IMR-90 (cell line): ENCODE measurements at regions not wholly inside any gene's neighbourhood (a gene's known extent, or its start where the extent isn't known, plus 50 kb on each side); places are given as distances from the start of the nearest gene placed in this dataset.

Source experiments
- ATAC-seq: fragments of 200-7000 bp; cut with Tn5 transposase; 2 replicates; pipeline ENCODE4 v1.9.1; 2020; ENCODE audit warnings: low read depth, mild to moderate bottlenecking, moderate library complexity
- BruUV-seq: library from RNA; stranded (reverse); fragments of 400-500 nt; replicated peaks from 2 replicates; lab custom pipeline; 2021; lab: Mats Ljungman, UMichigan
- CTCF ChIA-PET: fragments of 300-600 bp; formaldehyde crosslinking; extraction: SDS; loops from one replicate; lab custom pipeline; 2021; ENCODE audit warnings: antibody characterized with exemption; lab: Yijun Ruan, JAX
- POLR2A ChIA-PET: fragments of 300-600 bp; sonication (Branson Sonifier 250); formaldehyde crosslinking; loops from one replicate; lab custom pipeline; 2022; ENCODE audit warnings: antibody characterized with exemption; ENCODE audit not compliant: unreplicated experiment; lab: Charles Lee
- DNase-seq: peaks from one replicate; pipeline ENCODE4 v3.0.0; 2013
- H2AFZ ChIP-seq: replicated peaks from 2 replicates; pipeline ENCODE3; 2013; ENCODE audit warnings: low read length, mild to moderate bottlenecking; ENCODE audit not compliant: poor library complexity
- H2AK5ac ChIP-seq: 2 replicates; pipeline ENCODE4 v1.6.1; 2013; ENCODE audit warnings: low read depth, low read length, inconsistent platforms
- H2AK9ac ChIP-seq: replicated peaks from 2 replicates; pipeline ENCODE3; 2013; ENCODE audit warnings: mild to moderate bottlenecking, low read depth, low read length, moderate library complexity; ENCODE audit not compliant: poor library complexity
- H2BK120ac ChIP-seq: 2 replicates; pipeline ENCODE4 v1.6.1; 2013; ENCODE audit warnings: low read depth, low read length, inconsistent platforms
- H2BK15ac ChIP-seq: 3 replicates; pipeline ENCODE4 v1.6.1; 2013; ENCODE audit warnings: low read depth, low read length, inconsistent platforms
- H2BK20ac ChIP-seq: 2 replicates; pipeline ENCODE4 v1.6.1; 2013; ENCODE audit warnings: low read depth, mild to moderate bottlenecking, inconsistent platforms, low read length, moderate library complexity
- H2BK5ac ChIP-seq: 2 replicates; pipeline ENCODE4 v1.6.1; 2013; ENCODE audit warnings: mild to moderate bottlenecking, low read depth, low read length, inconsistent platforms; ENCODE audit not compliant: poor library complexity, severe bottlenecking
- H3K14ac ChIP-seq: replicated peaks from 2 replicates; pipeline ENCODE4 v1.6.1; 2013; ENCODE audit warnings: low read depth, low read length, inconsistent platforms
- H3K18ac ChIP-seq: 2 replicates; pipeline ENCODE4 v1.6.1; 2013; ENCODE audit warnings: low read depth, low read length, control low read depth
- H3K23ac ChIP-seq: 2 replicates; pipeline ENCODE4 v1.6.1; 2013; ENCODE audit warnings: low read depth, low read length, inconsistent platforms
- H3K27ac ChIP-seq: 2 replicates; pipeline ENCODE4 v1.5.1; 2013; ENCODE audit warnings: mild to moderate bottlenecking, control low read depth, low read length; ENCODE audit not compliant: insufficient read depth
- H3K27me3 ChIP-seq: 2 replicates; pipeline ENCODE4 v1.6.1; 2013; ENCODE audit warnings: low read length; ENCODE audit not compliant: control insufficient read depth, insufficient read depth
- H3K36me3 ChIP-seq: 2 replicates; pipeline ENCODE4 v1.6.1; 2013; ENCODE audit warnings: low read length, mixed read lengths; ENCODE audit not compliant: control insufficient read depth, insufficient read depth
- H3K4ac ChIP-seq: 2 replicates; pipeline ENCODE4 v1.6.1; 2013; ENCODE audit warnings: low read depth, low read length, inconsistent platforms
- H3K4me1 ChIP-seq: 2 replicates; pipeline ENCODE4 v1.6.1; 2013; ENCODE audit warnings: low read length, mixed read lengths; ENCODE audit not compliant: control insufficient read depth, insufficient read depth
- H3K4me2 ChIP-seq: 2 replicates; pipeline ENCODE4 v1.6.1; 2013; ENCODE audit warnings: low read depth, mild to moderate bottlenecking, control low read depth, low read length, moderate library complexity
- H3K4me3 ChIP-seq: 2 replicates; pipeline ENCODE4 v1.5.1; 2013; ENCODE audit warnings: low read depth, mild to moderate bottlenecking, control low read depth, low read length, moderate library complexity; ENCODE audit not compliant: insufficient read depth
- H3K56ac ChIP-seq: 2 replicates; pipeline ENCODE4 v1.6.1; 2013; ENCODE audit warnings: low read length, inconsistent platforms; ENCODE audit not compliant: insufficient read depth; ENCODE audit errors: extremely low read depth
- H3K79me1 ChIP-seq, 2 experiments: 2 replicates each; pipeline ENCODE4 v1.6.1; 2013; ENCODE audit warnings: low read length in 2 of 2, inconsistent platforms in 1 of 2, low read depth in 1 of 2
- H3K9ac ChIP-seq: 2 replicates; pipeline ENCODE4 v1.6.1; 2013; ENCODE audit warnings: low read depth, low read length, control low read depth
- H3K9me1 ChIP-seq: 2 replicates; pipeline ENCODE4 v1.6.1; 2013; ENCODE audit warnings: low read length, inconsistent platforms; ENCODE audit not compliant: insufficient read depth
- H3K9me3 ChIP-seq: 2 replicates; pipeline ENCODE4 v1.6.1; 2013; ENCODE audit warnings: low read length; ENCODE audit not compliant: control insufficient read depth, insufficient read depth
- H4K20me1 ChIP-seq: 2 replicates; pipeline ENCODE4 v1.6.1; 2013; ENCODE audit warnings: low read length, inconsistent platforms; ENCODE audit not compliant: insufficient read depth
- H4K5ac ChIP-seq: 2 replicates; pipeline ENCODE4 v1.6.1; 2013; ENCODE audit warnings: mild to moderate bottlenecking, low read depth, low read length, control low read depth
- H4K8ac ChIP-seq, 2 experiments: 2 replicates each; pipeline ENCODE4 v1.6.1; 2013; ENCODE audit warnings: low read depth in 2 of 2, low read length in 2 of 2, control low read depth in 1 of 2, inconsistent platforms in 1 of 2
- H4K91ac ChIP-seq: 2 replicates; pipeline ENCODE4 v1.6.1; 2013; ENCODE audit warnings: low read depth, low read length, inconsistent platforms; ENCODE audit not compliant: insufficient read depth
- BHLHE40 ChIP-seq: fragments of 150-350 bp; IDR thresholded peaks from 2 replicates; pipeline ENCODE4 v1.6.1; 2016; ENCODE audit warnings: mild to moderate bottlenecking, low read depth, low read length
- CEBPB ChIP-seq: IDR thresholded peaks from 2 replicates; pipeline ENCODE4 v1.6.1; 2012; ENCODE audit warnings: low read depth, low read length, improper control_type of control experiment
- CHD1 ChIP-seq: IDR thresholded peaks from 2 replicates; pipeline ENCODE4 v1.6.1; 2012; ENCODE audit warnings: low read depth, low read length, improper control_type of control experiment
- CTCF ChIP-seq: conservative IDR thresholded peaks from 2 replicates; pipeline ENCODE4 v1.5.1; 2012; ENCODE audit warnings: mild to moderate bottlenecking, low read depth, low read length, improper control_type of control experiment
- FOS ChIP-seq: fragments of 150-350 bp; IDR thresholded peaks from 2 replicates; pipeline ENCODE4 v1.6.1; 2016; ENCODE audit warnings: low read depth, low read length
- MAFK ChIP-seq: IDR thresholded peaks from 2 replicates; pipeline ENCODE4 v1.6.1; 2012; ENCODE audit warnings: low read depth, low read length, improper control_type of control experiment
- MAZ ChIP-seq: IDR thresholded peaks from 2 replicates; pipeline ENCODE4 v1.6.1; 2012; ENCODE audit warnings: low read depth, mild to moderate bottlenecking, low read length, improper control_type of control experiment, moderate library complexity, borderline replicate concordance
- MXI1 ChIP-seq: IDR thresholded peaks from 2 replicates; pipeline ENCODE4 v1.6.1; 2012; ENCODE audit warnings: low read depth, mild to moderate bottlenecking, low read length, moderate library complexity, borderline replicate concordance
- NFE2L2 ChIP-seq: fragments of 150-350 bp; IDR thresholded peaks from 2 replicates; pipeline ENCODE4 v1.6.1; 2016; ENCODE audit warnings: low read depth, mild to moderate bottlenecking, low read length
- POLR2A ChIP-seq: IDR thresholded peaks from 2 replicates; pipeline ENCODE4 v1.6.1; 2012; ENCODE audit warnings: mild to moderate bottlenecking, low read depth, low read length
- RAD21 ChIP-seq: IDR thresholded peaks from 2 replicates; pipeline ENCODE4 v1.6.1; 2012; ENCODE audit warnings: low read length, improper control_type of control experiment
- RCOR1 ChIP-seq: IDR thresholded peaks from 2 replicates; pipeline ENCODE4 v1.6.1; 2012; ENCODE audit warnings: mild to moderate bottlenecking, low read length, improper control_type of control experiment; ENCODE audit not compliant: insufficient replicate concordance
- RFX5 ChIP-seq: IDR thresholded peaks from 2 replicates; pipeline ENCODE4 v1.8.0; 2012; ENCODE audit warnings: low read depth, mild to moderate bottlenecking, low read length, moderate library complexity
- SMC3 ChIP-seq: fragments of 150-350 bp; IDR thresholded peaks from 2 replicates; pipeline ENCODE4 v1.6.1; 2016; ENCODE audit warnings: low read depth, mild to moderate bottlenecking, antibody characterized with exemption, low read length, moderate library complexity
- USF2 ChIP-seq: fragments of 150-350 bp; IDR thresholded peaks from 2 replicates; pipeline ENCODE4 v1.6.1; 2017; ENCODE audit warnings: mild to moderate bottlenecking, antibody characterized with exemption, low read length, low read depth
- WGBS, 2 experiments: methylation state at CpG; one replicate each; pipeline versions ENCODE4 v1.1.5 to v1.1.7; 2013; ENCODE audit warnings: missing lambda C conversion rate in 2 of 2; ENCODE audit not compliant: insufficient read length in 1 of 2; ENCODE audit errors: extremely low coverage in 2 of 2; 5-methylcytosine and 5-hydroxymethylcytosine counted together
- dilution Hi-C: fragments of 300-500 bp; cut with HindIII; formaldehyde crosslinking; loops from one replicate; pipeline ENCODE4 v1.14.3; 2018; ENCODE audit warnings: low sequenced_read_pairs; ENCODE audit not compliant: unreplicated experiment
- in situ Hi-C: fragments of 300-500 bp; cut with MboI; formaldehyde crosslinking; loops from 3 replicates; pipeline ENCODE4 v1.14.3; 2019; ENCODE audit warnings: low sequenced_read_pairs, inconsistent platforms, mixed read lengths
- intact Hi-C: fragments of 100-400 bp; cut with micrococcal nuclease; formaldehyde crosslinking; loops from 2 replicates; pipeline ENCODE4 v1.10.0; 2022
- TF ChIP-seq, protein P1 (sequence below): fragments of 150-350 bp; IDR thresholded peaks from 2 replicates; pipeline ENCODE4 v1.6.1; 2016; ENCODE audit warnings: low read depth, mild to moderate bottlenecking, low read length, moderate library complexity, borderline replicate concordance

- Histone ChIP-seq H3K4me2 (no peak overlapping the region), H2AFZ (no peak overlapping the region), H3K9me1 (no peaks in the 10 kb centered on the region), H3K9me3 (no peaks in the 10 kb centered on the region), H3K23ac (no peak overlapping the region), H4K5ac (no peak overlapping the region), H3K27ac (no peak overlapping the region), H3K36me3 (no peaks in the 10 kb centered on the region), H3K18ac (no peak overlapping the region), H3K4ac (no peak overlapping the region), H2BK5ac (no peak overlapping the region), H3K27me3 (no peaks in the 10 kb centered on the region), H4K8ac (no peak overlapping the region), H2BK15ac (no peak overlapping the region), H3K4me3 (no peak overlapping the region), H2AK5ac (no peak overlapping the region), H2AK9ac (no peak overlapping the region), H4K20me1 (no peaks in the 10 kb centered on the region), H3K9ac (no peak overlapping the region), H4K91ac (no peak overlapping the region), H3K56ac (no peak overlapping the region), H2BK20ac (no peak overlapping the region), H3K4me1 (no peaks in the 10 kb centered on the region), H3K14ac (no peak overlapping the region), H2BK120ac (no peak overlapping the region), H3K79me1 (no peaks in the 10 kb centered on the region)
- ChIA-PET POLR2A (no interaction called here), CTCF (interaction anchor here (0.5 kb wide), 1 partner anchor 729 kb away, joined by 4 read pairs; no protein-coding TSS in a partner anchor)
- DNase-seq, result no peak
- no TSS peak for BruUV-seq
- dilution Hi-C loops, result no loop called here
- no CpG with 5 or more reads among the region's 2 CpGs for WGBS, 2 experiments
- no peak for ATAC-seq
- intact Hi-C loops, result no loop called here
- in situ Hi-C loops, result no loop called here
- TF ChIP-seq RCOR1 (no peak), MAZ (no peak), BHLHE40 (no peak), CTCF (no peak), CEBPB (no peak), CHD1 (no peak), POLR2A (no peak), MXI1 (no peak), FOS (no peak), SMC3 (no peak), NFE2L2 (no peak), USF2 (no peak), MAFK (no peak), RFX5 (no peak), RAD21 (no peak)
- TF ChIP-seq, protein P1, sequence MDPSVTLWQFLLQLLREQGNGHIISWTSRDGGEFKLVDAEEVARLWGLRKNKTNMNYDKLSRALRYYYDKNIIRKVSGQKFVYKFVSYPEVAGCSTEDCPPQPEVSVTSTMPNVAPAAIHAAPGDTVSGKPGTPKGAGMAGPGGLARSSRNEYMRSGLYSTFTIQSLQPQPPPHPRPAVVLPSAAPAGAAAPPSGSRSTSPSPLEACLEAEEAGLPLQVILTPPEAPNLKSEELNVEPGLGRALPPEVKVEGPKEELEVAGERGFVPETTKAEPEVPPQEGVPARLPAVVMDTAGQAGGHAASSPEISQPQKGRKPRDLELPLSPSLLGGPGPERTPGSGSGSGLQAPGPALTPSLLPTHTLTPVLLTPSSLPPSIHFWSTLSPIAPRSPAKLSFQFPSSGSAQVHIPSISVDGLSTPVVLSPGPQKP, result no peak
Measured at GRCh38 chr7:85290269-85290668, 103.4 kb upstream of the SEMA3D start.
